ENCODE measurements at regions not wholly inside any gene's neighbourhood (a gene's known extent, or its start where the extent isn't known, plus 50 kb on each side); places are given as distances from the start of the nearest gene placed in this dataset.
"Not testable (repeated sequence)": the region's sequence is repeated elsewhere in the genome, so short reads cannot be mapped to it uniquely, and the experiment has no call there.

- H3K4me3 Mint-ChIP-seq: no peak overlapping the region
- H3K4me1 ChIP-seq (ENCODE audit: control insufficient read depth, insufficient read depth, low read length, poor library complexity, severe bottlenecking): no peaks in the 10 kb centered on the region
Measured at GRCh38 chr16:61146429-61146828, 889.8 kb downstream of the CDH8 start.

DNA sequence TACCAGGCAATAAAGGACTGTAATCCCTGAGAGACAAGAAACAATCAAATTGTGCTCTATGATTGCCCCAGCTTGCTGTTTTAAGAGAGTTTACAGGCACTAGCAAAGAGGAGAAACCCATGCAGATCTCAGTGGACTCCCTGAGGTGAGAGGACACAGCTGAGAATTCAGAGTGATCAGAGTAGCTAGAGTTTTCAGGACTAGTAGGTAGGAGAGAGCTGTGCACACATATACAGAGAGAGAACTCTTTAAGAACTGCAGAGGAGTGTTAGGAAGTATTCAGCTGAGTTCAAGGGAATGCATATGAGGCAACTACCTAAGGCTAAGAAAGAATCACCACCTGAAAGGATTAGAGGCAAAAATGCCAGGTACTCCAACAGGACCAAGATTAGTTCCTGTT is 904.8 kb downstream of the CDH8 start:
- no peak overlapping the region for H3K27ac ChIP-seq (ENCODE audit: insufficient read depth, low read length, poor library complexity, severe bottlenecking)
- H3K36me3 Mint-ChIP-seq: no peaks in the 10 kb centered on the region
- H3K27ac Mint-ChIP-seq: no peak overlapping the region
- no peaks in the 10 kb centered on the region for H3K36me3 ChIP-seq (ENCODE audit: control insufficient read depth, insufficient read depth, low read length)
- H3K27me3 Mint-ChIP-seq: no peaks in the 10 kb centered on the region
- no peak overlapping the region for H3K4me3 Mint-ChIP-seq
- no peaks in the 10 kb centered on the region for H3K4me1 ChIP-seq (ENCODE audit: control insufficient read depth, insufficient read depth, low read length, poor library complexity, severe bottlenecking)
- no peaks in the 10 kb centered on the region for H3K4me1 Mint-ChIP-seq
- H3K27me3 ChIP-seq (ENCODE audit: control insufficient read depth, insufficient read depth, low read length): no peaks in the 10 kb centered on the region
- H3K9me3 Mint-ChIP-seq: peaks cover 0 to 38% (median 11%) of the 10 kb centered on the region in 7 donors
- DNase-seq (no peak), ATAC-seq (ENCODE audit: low read depth in 2 of 2) (no peak)
- H3K9me3 ChIP-seq (ENCODE audit: control insufficient read depth in 2 of 2, low read length in 2 of 2): peaks cover 3 to 27% of the 10 kb centered on the region in 2 experiments
- H3K4me3 ChIP-seq (ENCODE audit: low read depth, low read length): no peak overlapping the region

More at GRCh38 chr16:61146429-61146828, 889.8 kb downstream of the CDH8 start:
- Histone ChIP-seq H3K4me3 (ENCODE audit: low read depth, low read length) (no peak overlapping the region), H3K9me3 (ENCODE audit: control insufficient read depth in 2 of 2, low read length in 2 of 2) (peaks cover 10 to 30% of the 10 kb centered on the region in 2 experiments), H3K27ac (ENCODE audit: insufficient read depth, low read length, poor library complexity, severe bottlenecking) (no peak overlapping the region), H3K27me3 (ENCODE audit: control insufficient read depth, insufficient read depth, low read length) (no peaks in the 10 kb centered on the region), H3K36me3 (ENCODE audit: control insufficient read depth, insufficient read depth, low read length) (no peaks in the 10 kb centered on the region)
- Mint-ChIP-seq H3K27me3 (no peaks in the 10 kb centered on the region), H3K9me3 (peaks cover 0 to 28% (median 12%) of the 10 kb centered on the region in 7 donors), H3K27ac (no peak overlapping the region), H3K36me3 (no peaks in the 10 kb centered on the region), H3K4me1 (no peaks in the 10 kb centered on the region)
- ATAC-seq (ENCODE audit: low read depth in 2 of 2) (no peak), DNase-seq (no peak)

- Mint-ChIP-seq H3K9me3 (peaks cover 0 to 37% (median 8%) of the 10 kb centered on the region in 7 donors), H3K4me3 (no peak overlapping the region), H3K27ac (no peak overlapping the region), H3K4me1 (no peaks in the 10 kb centered on the region), H3K36me3 (no peaks in the 10 kb centered on the region), H3K27me3 (no peaks in the 10 kb centered on the region)
- ATAC-seq (ENCODE audit: low read depth in 2 of 2) (no peak), DNase-seq (no peak)
- no peaks in the 10 kb centered on the region for H3K36me3 ChIP-seq (ENCODE audit: control insufficient read depth, insufficient read depth, low read length)
- H3K27me3 ChIP-seq (ENCODE audit: control insufficient read depth, insufficient read depth, low read length): no peaks in the 10 kb centered on the region
- no peak overlapping the region for H3K4me3 ChIP-seq (ENCODE audit: low read depth, low read length)
- no peak overlapping the region for H3K27ac ChIP-seq (ENCODE audit: insufficient read depth, low read length, poor library complexity, severe bottlenecking)
- no peaks in the 10 kb centered on the region for H3K4me1 ChIP-seq (ENCODE audit: control insufficient read depth, insufficient read depth, low read length, poor library complexity, severe bottlenecking)
- H3K9me3 ChIP-seq (ENCODE audit: control insufficient read depth in 2 of 2, low read length in 2 of 2): peaks cover 6 to 27% of the 10 kb centered on the region in 2 experiments
Measured at GRCh38 chr16:61128545-61129323, 907.5 kb downstream of the CDH8 start.

- H3K27me3 ChIP-seq (ENCODE audit: control insufficient read depth, insufficient read depth, low read length): no peaks in the 10 kb centered on the region
- H3K27ac ChIP-seq (ENCODE audit: insufficient read depth, low read length, poor library complexity, severe bottlenecking): no peak overlapping the region
- H3K4me1 Mint-ChIP-seq: no peaks in the 10 kb centered on the region
- no peaks in the 10 kb centered on the region for H3K4me1 ChIP-seq (ENCODE audit: control insufficient read depth, insufficient read depth, low read length, poor library complexity, severe bottlenecking)
- H3K36me3 Mint-ChIP-seq: no peaks in the 10 kb centered on the region
- no peaks in the 10 kb centered on the region for H3K27me3 Mint-ChIP-seq
- no peak overlapping the region for H3K27ac Mint-ChIP-seq
- no peaks in the 10 kb centered on the region for H3K36me3 ChIP-seq (ENCODE audit: control insufficient read depth, insufficient read depth, low read length)
- H3K4me3 ChIP-seq (ENCODE audit: low read depth, low read length): no peak overlapping the region
- H3K9me3 Mint-ChIP-seq: peaks cover 0 to 27% (median 6%) of the 10 kb centered on the region in 7 donors
- H3K9me3 ChIP-seq (ENCODE audit: control insufficient read depth in 2 of 2, low read length in 2 of 2): peaks cover 3 to 11% of the 10 kb centered on the region in 2 experiments
- DNase-seq: no peak
- ATAC-seq (ENCODE audit: low read depth in 2 of 2): no peak
- H3K4me3 Mint-ChIP-seq: no peak overlapping the region
Measured at GRCh38 chr16:61105544-61105943, 930.7 kb downstream of the CDH8 start.

- Mint-ChIP-seq H3K4me1 (no peaks in the 10 kb centered on the region), H3K4me3 (no peak overlapping the region), H3K27ac (no peak overlapping the region), H3K9me3 (peaks cover 0 to 36% (median 6%) of the 10 kb centered on the region in 7 donors), H3K36me3 (no peaks in the 10 kb centered on the region), H3K27me3 (no peaks in the 10 kb centered on the region)
- peaks cover 2 to 7% of the 10 kb centered on the region in 2 experiments for H3K9me3 ChIP-seq (ENCODE audit: control insufficient read depth in 2 of 2, low read length in 2 of 2)
- no peak overlapping the region for H3K27ac ChIP-seq (ENCODE audit: insufficient read depth, low read length, poor library complexity, severe bottlenecking)
- no peak overlapping the region for H3K4me3 ChIP-seq (ENCODE audit: low read depth, low read length)
- no peak for DNase-seq
- no peak for ATAC-seq (ENCODE audit: low read depth in 2 of 2)
- H3K27me3 ChIP-seq (ENCODE audit: control insufficient read depth, insufficient read depth, low read length): no peaks in the 10 kb centered on the region
- H3K4me1 ChIP-seq (ENCODE audit: control insufficient read depth, insufficient read depth, low read length, poor library complexity, severe bottlenecking): no peaks in the 10 kb centered on the region
- H3K36me3 ChIP-seq (ENCODE audit: control insufficient read depth, insufficient read depth, low read length): no peaks in the 10 kb centered on the region
Measured at GRCh38 chr16:61098505-61098904, 937.7 kb downstream of the CDH8 start.

DNA sequence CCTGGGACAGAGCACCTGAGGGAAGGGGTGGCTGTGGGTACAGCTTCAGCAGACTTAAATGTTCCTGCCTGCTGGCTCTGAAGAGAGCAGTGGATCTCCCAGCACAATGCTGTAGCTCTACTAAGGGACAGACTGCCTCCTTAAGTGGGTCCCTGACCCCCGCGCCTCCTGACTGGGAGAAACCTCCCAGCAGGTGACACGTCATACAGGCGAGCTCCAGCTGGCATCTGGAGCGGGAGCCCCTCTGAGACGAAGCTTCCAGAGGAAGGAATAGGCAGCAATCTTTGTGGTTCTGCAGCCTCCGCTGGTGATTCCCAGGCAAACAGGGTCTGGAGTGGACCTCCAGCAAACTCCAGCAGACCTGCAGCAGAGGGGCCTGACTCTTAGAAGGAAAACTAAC is 944.9 kb downstream of the CDH8 start:
- not testable (repeated sequence) for H3K27ac Mint-ChIP-seq; H3K27ac ChIP-seq (ENCODE audit: insufficient read depth, low read length, poor library complexity, severe bottlenecking); H3K4me1 ChIP-seq (ENCODE audit: control insufficient read depth, insufficient read depth, low read length, poor library complexity, severe bottlenecking); ATAC-seq (ENCODE audit: low read depth in 2 of 2); H3K36me3 Mint-ChIP-seq; H3K4me3 Mint-ChIP-seq; H3K36me3 ChIP-seq (ENCODE audit: control insufficient read depth, insufficient read depth, low read length); DNase-seq; H3K4me3 ChIP-seq (ENCODE audit: low read depth, low read length); H3K4me1 Mint-ChIP-seq; H3K27me3 ChIP-seq (ENCODE audit: control insufficient read depth, insufficient read depth, low read length); H3K27me3 Mint-ChIP-seq; H3K9me3 ChIP-seq (ENCODE audit: control insufficient read depth in 2 of 2, low read length in 2 of 2)
- peaks cover 0 to 59% (median 6%) of the 10 kb centered on the region in 7 donors for H3K9me3 Mint-ChIP-seq

DNA sequence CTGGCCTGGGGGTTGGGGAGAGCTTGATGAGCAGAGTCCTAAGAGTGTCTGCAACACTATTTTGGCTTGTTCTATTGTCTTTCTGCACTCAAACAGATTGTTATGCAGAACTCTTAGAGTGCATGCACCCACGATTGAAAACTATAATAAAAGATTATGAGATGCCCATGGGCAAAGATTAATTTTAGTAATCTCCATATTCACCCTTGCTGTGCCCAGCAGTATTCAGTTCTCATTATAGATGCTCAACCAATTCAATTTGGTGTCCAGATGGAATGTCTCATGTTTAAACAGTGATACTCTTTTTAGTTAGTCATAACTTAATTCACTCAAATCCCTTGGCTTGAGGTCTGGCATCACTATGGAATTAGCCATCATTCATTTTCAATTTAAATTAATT is 952.5 kb downstream of the CDH8 start:
- H3K4me3 Mint-ChIP-seq: no peak overlapping the region

GRCh38 chr16:61074324-61074723 is 961.9 kb downstream of the CDH8 start:
- DNase-seq (no peak), ATAC-seq (ENCODE audit: low read depth in 2 of 2) (no peak)
- no peaks in the 10 kb centered on the region for H3K4me1 Mint-ChIP-seq
- no peaks in the 10 kb centered on the region for H3K27me3 ChIP-seq (ENCODE audit: control insufficient read depth, insufficient read depth, low read length)
- H3K27ac Mint-ChIP-seq: peak overlapping the region in 1 of 3 donors; percentile 5
- no peaks in the 10 kb centered on the region for H3K27me3 Mint-ChIP-seq
- H3K36me3 Mint-ChIP-seq: no peaks in the 10 kb centered on the region
- H3K4me3 ChIP-seq (ENCODE audit: low read depth, low read length): no peak overlapping the region
- H3K36me3 ChIP-seq (ENCODE audit: control insufficient read depth, insufficient read depth, low read length): no peaks in the 10 kb centered on the region
- H3K4me1 ChIP-seq (ENCODE audit: control insufficient read depth, insufficient read depth, low read length, poor library complexity, severe bottlenecking): no peaks in the 10 kb centered on the region
- no peak overlapping the region for H3K27ac ChIP-seq (ENCODE audit: insufficient read depth, low read length, poor library complexity, severe bottlenecking)
- H3K4me3 Mint-ChIP-seq: no peak overlapping the region
- peaks cover 12 to 13% of the 10 kb centered on the region in 2 experiments for H3K9me3 ChIP-seq (ENCODE audit: control insufficient read depth in 2 of 2, low read length in 2 of 2)
- H3K9me3 Mint-ChIP-seq: peaks cover 0 to 33% (median 8%) of the 10 kb centered on the region in 7 donors

More for the DNA sequence above, 952.5 kb downstream of the CDH8 start:
- Mint-ChIP-seq H3K27me3 (no peaks in the 10 kb centered on the region), H3K4me1 (no peaks in the 10 kb centered on the region), H3K36me3 (no peaks in the 10 kb centered on the region), H3K9me3 (peaks cover 0 to 35% (median 11%) of the 10 kb centered on the region in 7 donors), H3K27ac (no peak overlapping the region)
- DNase-seq (no peak), ATAC-seq (ENCODE audit: low read depth in 2 of 2) (no peak)
- no peak overlapping the region for H3K27ac ChIP-seq (ENCODE audit: insufficient read depth, low read length, poor library complexity, severe bottlenecking)
- no peaks in the 10 kb centered on the region for H3K36me3 ChIP-seq (ENCODE audit: control insufficient read depth, insufficient read depth, low read length)
- H3K9me3 ChIP-seq (ENCODE audit: control insufficient read depth in 2 of 2, low read length in 2 of 2): peaks cover 0 to 2% of the 10 kb centered on the region in 2 experiments
- no peaks in the 10 kb centered on the region for H3K4me1 ChIP-seq (ENCODE audit: control insufficient read depth, insufficient read depth, low read length, poor library complexity, severe bottlenecking)
- no peaks in the 10 kb centered on the region for H3K27me3 ChIP-seq (ENCODE audit: control insufficient read depth, insufficient read depth, low read length)
- no peak overlapping the region for H3K4me3 ChIP-seq (ENCODE audit: low read depth, low read length)

All from CD4-positive, CD25-positive, alpha-beta regulatory T cell (primary cell).